WTC11 (cell line): ENCODE measurements at regions not wholly inside any gene's neighbourhood (a gene's known extent, or its start where the extent isn't known, plus 50 kb on each side); places are given as distances from the start of the nearest gene placed in this dataset.
"Not testable (repeated sequence)": the region's sequence is repeated elsewhere in the genome, so short reads cannot be mapped to it uniquely, and the experiment has no call there.

Experiments
- ATAC-seq: fragments of 200-7000 bp; cut with Tn5 transposase; 2 replicates; pipeline ENCODE4 v1.10.0; 2021; ENCODE audit warnings: mild to moderate bottlenecking, moderate library complexity
- CTCF ChIA-PET: fragments of 300-600 bp; sonication (Branson Sonifier 250); formaldehyde crosslinking; loops from one replicate; lab custom pipeline; 2021; ENCODE audit warnings: antibody characterized with exemption; lab: Charles Lee
- POLR2A ChIA-PET: fragments of 350-600 bp; sonication (Branson Sonifier 250); formaldehyde crosslinking; loops from one replicate; lab custom pipeline; 2021; ENCODE audit warnings: antibody characterized with exemption; lab: Charles Lee
- DNase-seq: peaks from one replicate; pipeline ENCODE4 v3.0.0; 2021; ENCODE audit warnings: low spot score
- H3K27ac Mint-ChIP-seq: 2 replicates; pipeline ENCODE4 v1.8.0; 2021; ENCODE audit warnings: mixed read lengths
- H3K27me3 Mint-ChIP-seq: 2 replicates; pipeline ENCODE4 v1.8.0; 2021; ENCODE audit warnings: low read depth, mild to moderate bottlenecking, moderate library complexity, mixed read lengths
- H3K36me3 Mint-ChIP-seq: 2 replicates; pipeline ENCODE4 v1.8.0; 2021; ENCODE audit warnings: mixed read lengths
- H3K4me1 Mint-ChIP-seq: 2 replicates; pipeline ENCODE4 v1.8.0; 2022; ENCODE audit warnings: mixed read lengths
- H3K4me3 Mint-ChIP-seq: 2 replicates; pipeline ENCODE4 v1.8.0; 2021; ENCODE audit warnings: mild to moderate bottlenecking, moderate library complexity, mixed read lengths
- H3K9me3 Mint-ChIP-seq: 2 replicates; pipeline ENCODE4 v1.8.0; 2021; ENCODE audit warnings: mixed read lengths
- AR ChIP-seq: fragments of 250-450 bp; sonication (Bioruptor Pico); IDR thresholded peaks from 2 replicates; pipeline ENCODE4 v1.9.0; 2021; ENCODE audit warnings: mild to moderate bottlenecking
- CDX4 ChIP-seq: fragments of 250-450 bp; sonication (Bioruptor Pico); IDR thresholded peaks from 2 replicates; pipeline ENCODE4 v1.9.0; 2021; ENCODE audit warnings: moderate library complexity, mild to moderate bottlenecking, inconsistent platforms, borderline replicate concordance
- E2F1 ChIP-seq: sonication (generic); formaldehyde crosslinking; IDR thresholded peaks from 2 replicates; pipeline ENCODE4 v1.8.0; 2022; ENCODE audit warnings: mild to moderate bottlenecking, missing genetic modification reagents
- ESRRA ChIP-seq: sonication (generic); formaldehyde crosslinking; IDR thresholded peaks from 2 replicates; pipeline ENCODE4 v1.8.1; 2022; ENCODE audit warnings: mild to moderate bottlenecking, missing genetic modification reagents, borderline replicate concordance
- FOXP1 ChIP-seq: sonication (generic); formaldehyde crosslinking; IDR thresholded peaks from 2 replicates; pipeline ENCODE4 v1.8.0; 2022; ENCODE audit warnings: missing genetic modification reagents, mild to moderate bottlenecking, moderate library complexity, borderline replicate concordance
- GABPB1 ChIP-seq: sonication (generic); formaldehyde crosslinking; IDR thresholded peaks from 2 replicates; pipeline ENCODE4 v1.8.1; 2023; ENCODE audit warnings: mild to moderate bottlenecking, missing genetic modification reagents
- GRHL2 ChIP-seq: fragments of 250-450 bp; sonication (Bioruptor Pico); IDR thresholded peaks from 2 replicates; pipeline ENCODE4 v1.8.0; 2022; ENCODE audit warnings: mild to moderate bottlenecking, moderate library complexity; ENCODE audit not compliant: insufficient replicate concordance, severe bottlenecking
- HMGA2 ChIP-seq: fragments of 250-450 bp; sonication (Bioruptor Pico); IDR thresholded peaks from 2 replicates; pipeline ENCODE4 v1.4.0; 2021; ENCODE audit warnings: mild to moderate bottlenecking, moderate library complexity
- HMGXB4 ChIP-seq: sonication (generic); formaldehyde crosslinking; IDR thresholded peaks from 2 replicates; pipeline ENCODE4 v1.8.1; 2023; ENCODE audit warnings: mild to moderate bottlenecking, moderate library complexity, missing genetic modification reagents
- JUN ChIP-seq: sonication (generic); formaldehyde crosslinking; IDR thresholded peaks from 2 replicates; pipeline ENCODE4 v1.8.0; 2023; ENCODE audit warnings: mild to moderate bottlenecking, missing genetic modification reagents
- NFATC4 ChIP-seq: fragments of 250-450 bp; sonication (Bioruptor Pico); IDR thresholded peaks from 2 replicates; pipeline ENCODE4 v1.9.0; 2021; ENCODE audit warnings: mild to moderate bottlenecking
- NR3C1 ChIP-seq: sonication (generic); formaldehyde crosslinking; conservative IDR thresholded peaks from 2 replicates; pipeline ENCODE4 v1.8.1; 2023; ENCODE audit warnings: low read depth, mild to moderate bottlenecking, missing genetic modification reagents
- PRDM15 ChIP-seq: sonication (generic); formaldehyde crosslinking; IDR thresholded peaks from 2 replicates; pipeline ENCODE4 v1.8.0; 2022; ENCODE audit warnings: missing genetic modification reagents
- RORB ChIP-seq: fragments of 250-450 bp; sonication (Bioruptor Pico); IDR thresholded peaks from 2 replicates; pipeline ENCODE4 v1.9.0; 2021; ENCODE audit warnings: mild to moderate bottlenecking
- USF1 ChIP-seq: sonication (generic); formaldehyde crosslinking; IDR thresholded peaks from 2 replicates; pipeline ENCODE4 v1.8.0; 2022; ENCODE audit warnings: mild to moderate bottlenecking, missing genetic modification reagents
- ZNF219 ChIP-seq: sonication (generic); formaldehyde crosslinking; IDR thresholded peaks from 2 replicates; pipeline ENCODE4 v1.8.0; 2023; ENCODE audit warnings: missing genetic modification reagents, mild to moderate bottlenecking, borderline replicate concordance
- ZNF263 ChIP-seq: sonication (generic); formaldehyde crosslinking; IDR thresholded peaks from 2 replicates; pipeline ENCODE4 v1.8.1; 2022; ENCODE audit warnings: low read depth, mild to moderate bottlenecking, moderate library complexity, missing genetic modification reagents
- ZNF281 ChIP-seq: sonication (generic); formaldehyde crosslinking; IDR thresholded peaks from 2 replicates; pipeline ENCODE4 v1.8.0; 2023; ENCODE audit warnings: mild to moderate bottlenecking, missing genetic modification reagents
- ZNF671 ChIP-seq: fragments of 250-450 bp; sonication (Bioruptor Pico); IDR thresholded peaks from 2 replicates; pipeline ENCODE4 v1.8.0; 2021; ENCODE audit warnings: mild to moderate bottlenecking

- no peak for TF ChIP-seq ZNF281 (CRISPR knock-in tag)
- TF ChIP-seq JUN (CRISPR knock-in tag), result no peak
- TF ChIP-seq ESRRA (CRISPR knock-in tag), result no peak
- no peak for TF ChIP-seq ZNF671 (CRISPR knock-in tag)
- TF ChIP-seq FOXP1 (CRISPR knock-in tag), result no peak
- TF ChIP-seq GABPB1, result no peak
- peaks cover 21% of the 10 kb centered on the region for H3K36me3 Mint-ChIP-seq
- no peaks in the 10 kb centered on the region for H3K27me3 Mint-ChIP-seq
- POLR2A ChIA-PET, result no interaction called here
- H3K9me3 Mint-ChIP-seq, result peaks cover 25% of the 10 kb centered on the region
- peaks cover 15% of the 10 kb centered on the region for H3K4me1 Mint-ChIP-seq
- no peak for DNase-seq
- no peak for ATAC-seq
- no peak overlapping the region for H3K4me3 Mint-ChIP-seq
- no peak overlapping the region for H3K27ac Mint-ChIP-seq
- CTCF ChIA-PET, result no interaction called here
Observed at GRCh38 chr6:51318674-51319073, 500.0 kb downstream of the TFAP2B start.

- ATAC-seq, POLR2A ChIA-PET, H3K27me3 Mint-ChIP-seq, DNase-seq, CTCF ChIA-PET, H3K27ac Mint-ChIP-seq, H3K4me3 Mint-ChIP-seq: not testable (repeated sequence)
- Mint-ChIP-seq H3K36me3 (peaks cover 21% of the 10 kb centered on the region), H3K4me1 (peaks cover 15% of the 10 kb centered on the region), H3K9me3 (peaks cover 25% of the 10 kb centered on the region)
Observed at GRCh38 chr6:51321477-51321876, 502.8 kb downstream of the TFAP2B start.

- H3K27me3 Mint-ChIP-seq, result no peaks in the 10 kb centered on the region
- peaks cover 21% of the 10 kb centered on the region for H3K36me3 Mint-ChIP-seq
- no peak overlapping the region for H3K4me3 Mint-ChIP-seq
- no peak for ATAC-seq
- H3K9me3 Mint-ChIP-seq, result peaks cover 25% of the 10 kb centered on the region
- peaks cover 15% of the 10 kb centered on the region for H3K4me1 Mint-ChIP-seq
- ChIA-PET CTCF (no interaction called here), POLR2A (no interaction called here)
- H3K27ac Mint-ChIP-seq, result no peak overlapping the region
- no peak for DNase-seq
- TF ChIP-seq AR (no peak), ZNF219 (CRISPR knock-in tag) (no peak), NFATC4 (CRISPR knock-in tag) (no peak), E2F1 (no peak), NR3C1 (CRISPR knock-in tag) (no peak), PRDM15 (CRISPR knock-in tag) (no peak), HMGXB4 (no peak), HMGA2 (CRISPR knock-in tag) (no peak), USF1 (no peak), GRHL2 (no peak), ZNF263 (CRISPR knock-in tag) (no peak), CDX4 (CRISPR knock-in tag) (no peak), RORB (CRISPR knock-in tag) (no peak)
Observed at GRCh38 chr6:51322505-51322904, 503.8 kb downstream of the TFAP2B start.
